ENCODE measurements at regions not wholly inside any gene's neighbourhood (a gene's known extent, or its start where the extent isn't known, plus 50 kb on each side); places are given as distances from the start of the nearest gene placed in this dataset.

GRCh38 chr1:60826320-60827094 lies 255.9 kb upstream of the NFIA start:
- no peaks in the 10 kb centered on the region for H3K9me2 ChIP-seq (replicated peaks; ENCODE audit: control insufficient read depth, low read length)
- TF ChIP-seq, protein P1, sequence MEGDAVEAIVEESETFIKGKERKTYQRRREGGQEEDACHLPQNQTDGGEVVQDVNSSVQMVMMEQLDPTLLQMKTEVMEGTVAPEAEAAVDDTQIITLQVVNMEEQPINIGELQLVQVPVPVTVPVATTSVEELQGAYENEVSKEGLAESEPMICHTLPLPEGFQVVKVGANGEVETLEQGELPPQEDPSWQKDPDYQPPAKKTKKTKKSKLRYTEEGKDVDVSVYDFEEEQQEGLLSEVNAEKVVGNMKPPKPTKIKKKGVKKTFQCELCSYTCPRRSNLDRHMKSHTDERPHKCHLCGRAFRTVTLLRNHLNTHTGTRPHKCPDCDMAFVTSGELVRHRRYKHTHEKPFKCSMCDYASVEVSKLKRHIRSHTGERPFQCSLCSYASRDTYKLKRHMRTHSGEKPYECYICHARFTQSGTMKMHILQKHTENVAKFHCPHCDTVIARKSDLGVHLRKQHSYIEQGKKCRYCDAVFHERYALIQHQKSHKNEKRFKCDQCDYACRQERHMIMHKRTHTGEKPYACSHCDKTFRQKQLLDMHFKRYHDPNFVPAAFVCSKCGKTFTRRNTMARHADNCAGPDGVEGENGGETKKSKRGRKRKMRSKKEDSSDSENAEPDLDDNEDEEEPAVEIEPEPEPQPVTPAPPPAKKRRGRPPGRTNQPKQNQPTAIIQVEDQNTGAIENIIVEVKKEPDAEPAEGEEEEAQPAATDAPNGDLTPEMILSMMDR (IDR thresholded peaks at IDR 0.05; ENCODE audit: low read depth, low read length, poor library complexity, severe bottlenecking): no peak
- no peak for TF ChIP-seq EZH2phosphoT487 (IDR thresholded peaks at IDR 0.05; ENCODE audit: borderline replicate concordance, low read length)

GRCh38 chr1:60825593-60825992 lies 256.8 kb upstream of the NFIA start:
- Histone ChIP-seq H3K27ac (ENCODE audit: low read depth, low read length) (no peak overlapping the region), H4K20me1 (ENCODE audit: control insufficient read depth, insufficient read depth, low read depth, low read length) (no peaks in the 10 kb centered on the region), H3K4me1 (ENCODE audit: control insufficient read depth, low read length) (no peaks in the 10 kb centered on the region), H3F3A (ENCODE audit: control insufficient read depth, insufficient read depth) (no peaks in the 10 kb centered on the region), H3K79me2 (ENCODE audit: control insufficient read depth, low read length) (no peaks in the 10 kb centered on the region), H3K9me2 (replicated peaks; ENCODE audit: control insufficient read depth, low read length) (no peaks in the 10 kb centered on the region), H3K9me3 (ENCODE audit: control insufficient read depth, insufficient read depth, low read length) (no peaks in the 10 kb centered on the region), H3K4me2 (ENCODE audit: low read length) (no peak overlapping the region), H3K4me3 (ENCODE audit: low read length) (no peak overlapping the region), H3K27me3 (ENCODE audit: control insufficient read depth, low read length) (no peaks in the 10 kb centered on the region), H3K36me3 (ENCODE audit: control insufficient read depth, low read length) (no peaks in the 10 kb centered on the region)
- TF ChIP-seq, protein P1 (IDR thresholded peaks at IDR 0.05; ENCODE audit: low read depth, low read length, poor library complexity, severe bottlenecking): peak; percentile 37
- no peak for TF ChIP-seq EZH2phosphoT487 (IDR thresholded peaks at IDR 0.05; ENCODE audit: borderline replicate concordance, low read length)

More at GRCh38 chr1:60826320-60827094, 255.9 kb upstream of the NFIA start:
- H4K20me1 ChIP-seq (ENCODE audit: control insufficient read depth, insufficient read depth, low read depth, low read length): no peaks in the 10 kb centered on the region
- H3K4me2 ChIP-seq (ENCODE audit: low read length): no peak overlapping the region
- H3K4me1 ChIP-seq (ENCODE audit: control insufficient read depth, low read length): no peaks in the 10 kb centered on the region
- no peaks in the 10 kb centered on the region for H3K36me3 ChIP-seq (ENCODE audit: control insufficient read depth, low read length)
- no peaks in the 10 kb centered on the region for H3F3A ChIP-seq (ENCODE audit: control insufficient read depth, insufficient read depth)
- no peaks in the 10 kb centered on the region for H3K79me2 ChIP-seq (ENCODE audit: control insufficient read depth, low read length)
- no peak overlapping the region for H3K4me3 ChIP-seq (ENCODE audit: low read length)
- H3K27ac ChIP-seq (ENCODE audit: low read depth, low read length): no peak overlapping the region
- H3K9me3 ChIP-seq (ENCODE audit: control insufficient read depth, insufficient read depth, low read length): no peaks in the 10 kb centered on the region
- no peaks in the 10 kb centered on the region for H3K27me3 ChIP-seq (ENCODE audit: control insufficient read depth, low read length)

GRCh38 chr1:60823151-60823550 lies 259.2 kb upstream of the NFIA start:
- TF ChIP-seq EZH2phosphoT487 (IDR thresholded peaks at IDR 0.05; ENCODE audit: borderline replicate concordance, low read length): no peak
- TF ChIP-seq, protein P1 (IDR thresholded peaks at IDR 0.05; ENCODE audit: low read depth, low read length, poor library complexity, severe bottlenecking): no peak
- no peaks in the 10 kb centered on the region for H3F3A ChIP-seq (ENCODE audit: control insufficient read depth, insufficient read depth)
- H3K4me1 ChIP-seq (ENCODE audit: control insufficient read depth, low read length): no peaks in the 10 kb centered on the region

More at GRCh38 chr1:60823151-60823550, 259.2 kb upstream of the NFIA start:
- no peaks in the 10 kb centered on the region for H3K9me3 ChIP-seq (ENCODE audit: control insufficient read depth, insufficient read depth, low read length)
- H3K27ac ChIP-seq (ENCODE audit: low read depth, low read length): no peak overlapping the region
- H3K4me3 ChIP-seq (ENCODE audit: low read length): no peak overlapping the region
- no peaks in the 10 kb centered on the region for H3K79me2 ChIP-seq (ENCODE audit: control insufficient read depth, low read length)
- H3K36me3 ChIP-seq (ENCODE audit: control insufficient read depth, low read length): no peaks in the 10 kb centered on the region
- H3K4me2 ChIP-seq (ENCODE audit: low read length): no peak overlapping the region
- H3K27me3 ChIP-seq (ENCODE audit: control insufficient read depth, low read length): no peaks in the 10 kb centered on the region
- no peaks in the 10 kb centered on the region for H4K20me1 ChIP-seq (ENCODE audit: control insufficient read depth, insufficient read depth, low read depth, low read length)
- H3K9me2 ChIP-seq (replicated peaks; ENCODE audit: control insufficient read depth, low read length): no peaks in the 10 kb centered on the region

Measured in DOHH2 (cell line).